Liver (tissue), 3 donors: ENCODE measurements at regions not wholly inside any gene's neighbourhood (a gene's known extent, or its start where the extent isn't known, plus 50 kb on each side); places are given as distances from the start of the nearest gene placed in this dataset.

ENCODE experiments used
- CTCF ChIP-seq: fragments of 150-350 bp; IDR thresholded peaks from 2 replicates; pipeline ENCODE4 v1.5.1; 2017; ENCODE audit warnings: improper control_type of control experiment, low read depth, low read length; ENCODE audit not compliant: missing input control
- TF ChIP-seq, protein P1 (sequence below): IDR thresholded peaks from 2 replicates; pipeline ENCODE4 v1.6.1; 2016; ENCODE audit warnings: antibody characterized with exemption
- TF ChIP-seq, protein P2 (sequence below): IDR thresholded peaks from 2 replicates; pipeline ENCODE4 v1.6.1; 2016; ENCODE audit warnings: antibody characterized with exemption, mild to moderate bottlenecking
- donor health status: healthy.
- donor health status: healthy.

GRCh38 chr6:167668754-167669552 is 157.8 kb upstream of the AFDN start:
- no peak for TF ChIP-seq CTCF
- TF ChIP-seq, protein P1, sequence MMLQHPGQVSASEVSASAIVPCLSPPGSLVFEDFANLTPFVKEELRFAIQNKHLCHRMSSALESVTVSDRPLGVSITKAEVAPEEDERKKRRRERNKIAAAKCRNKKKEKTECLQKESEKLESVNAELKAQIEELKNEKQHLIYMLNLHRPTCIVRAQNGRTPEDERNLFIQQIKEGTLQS, result no peak
- TF ChIP-seq, protein P2, sequence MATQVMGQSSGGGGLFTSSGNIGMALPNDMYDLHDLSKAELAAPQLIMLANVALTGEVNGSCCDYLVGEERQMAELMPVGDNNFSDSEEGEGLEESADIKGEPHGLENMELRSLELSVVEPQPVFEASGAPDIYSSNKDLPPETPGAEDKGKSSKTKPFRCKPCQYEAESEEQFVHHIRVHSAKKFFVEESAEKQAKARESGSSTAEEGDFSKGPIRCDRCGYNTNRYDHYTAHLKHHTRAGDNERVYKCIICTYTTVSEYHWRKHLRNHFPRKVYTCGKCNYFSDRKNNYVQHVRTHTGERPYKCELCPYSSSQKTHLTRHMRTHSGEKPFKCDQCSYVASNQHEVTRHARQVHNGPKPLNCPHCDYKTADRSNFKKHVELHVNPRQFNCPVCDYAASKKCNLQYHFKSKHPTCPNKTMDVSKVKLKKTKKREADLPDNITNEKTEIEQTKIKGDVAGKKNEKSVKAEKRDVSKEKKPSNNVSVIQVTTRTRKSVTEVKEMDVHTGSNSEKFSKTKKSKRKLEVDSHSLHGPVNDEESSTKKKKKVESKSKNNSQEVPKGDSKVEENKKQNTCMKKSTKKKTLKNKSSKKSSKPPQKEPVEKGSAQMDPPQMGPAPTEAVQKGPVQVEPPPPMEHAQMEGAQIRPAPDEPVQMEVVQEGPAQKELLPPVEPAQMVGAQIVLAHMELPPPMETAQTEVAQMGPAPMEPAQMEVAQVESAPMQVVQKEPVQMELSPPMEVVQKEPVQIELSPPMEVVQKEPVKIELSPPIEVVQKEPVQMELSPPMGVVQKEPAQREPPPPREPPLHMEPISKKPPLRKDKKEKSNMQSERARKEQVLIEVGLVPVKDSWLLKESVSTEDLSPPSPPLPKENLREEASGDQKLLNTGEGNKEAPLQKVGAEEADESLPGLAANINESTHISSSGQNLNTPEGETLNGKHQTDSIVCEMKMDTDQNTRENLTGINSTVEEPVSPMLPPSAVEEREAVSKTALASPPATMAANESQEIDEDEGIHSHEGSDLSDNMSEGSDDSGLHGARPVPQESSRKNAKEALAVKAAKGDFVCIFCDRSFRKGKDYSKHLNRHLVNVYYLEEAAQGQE, result no peak
